Right lobe of liver (tissue), 4 donors: ENCODE measurements at regions not wholly inside any gene's neighbourhood (a gene's known extent, or its start where the extent isn't known, plus 50 kb on each side); places are given as distances from the start of the nearest gene placed in this dataset.

Experiments used
- CTCF ChIP-seq, 4 donors: fragments of 200-600 bp in 3 of 4; fragments of 450-650 bp in 1 of 4; IDR thresholded peaks; one replicate each; pipeline versions ENCODE4 v1.5.1 to v1.8.0; 2016 to 2022; ENCODE audit warnings: antibody characterized with exemption in 4 of 4, mild to moderate bottlenecking in 2 of 4
- POLR2A ChIP-seq: fragments of 450-650 bp; IDR thresholded peaks from one replicate; pipeline ENCODE4 v1.6.1; 2017; ENCODE audit warnings: antibody characterized with exemption, mild to moderate bottlenecking
- donor health status: DM: no; HTN: no; CAD: no.
- donor health status: DM: no; HTN: no; CAD: no.
- donor health status: DM: no; HTN: yes; CAD: no.

DNA sequence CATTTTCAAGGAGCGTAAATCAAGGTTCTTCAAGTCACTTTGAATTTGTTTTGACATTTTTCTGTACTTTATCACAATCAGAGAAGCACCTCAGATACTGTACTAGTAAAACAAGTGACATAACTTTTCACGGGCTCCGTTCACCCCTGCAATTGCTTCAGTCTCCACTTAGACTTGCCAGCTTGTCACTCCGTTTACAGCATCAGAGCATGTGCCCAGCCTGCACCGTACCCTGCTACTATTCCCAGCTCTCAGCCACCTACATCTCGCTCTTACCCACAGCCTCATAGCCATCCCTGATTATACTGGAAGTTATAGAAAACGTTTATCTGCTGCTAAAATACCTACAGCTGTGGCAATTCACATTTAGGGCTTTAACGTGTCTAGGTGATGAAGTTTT lies 135.3 kb upstream of the TENM3 start:
- TF ChIP-seq POLR2A (no peak), CTCF (IDR thresholded peaks at IDR 0.05) (no peak)
